Effector memory CD4-positive, alpha-beta T cell (primary cell): ENCODE measurements at regions not wholly inside any gene's neighbourhood (a gene's known extent, or its start where the extent isn't known, plus 50 kb on each side); places are given as distances from the start of the nearest gene placed in this dataset.

ENCODE experiments used
- DNase-seq, 3 donors: peaks; one replicate each; pipeline ENCODE4 v3.0.0-alpha.2; 2020
- H3K27ac ChIP-seq: 2 replicates; pipeline ENCODE4 v1.7.0; 2013; ENCODE audit warnings: mild to moderate bottlenecking, low read length, moderate library complexity; ENCODE audit not compliant: insufficient read depth, poor library complexity, severe bottlenecking
- H3K27me3 ChIP-seq: replicated peaks from 2 replicates; pipeline ENCODE4 v1.7.0; 2013; ENCODE audit warnings: mild to moderate bottlenecking, low read length; ENCODE audit not compliant: insufficient read depth, control insufficient read depth, poor library complexity, severe bottlenecking
- H3K36me3 ChIP-seq: 2 replicates; pipeline ENCODE4 v1.7.0; 2013; ENCODE audit warnings: mild to moderate bottlenecking, low read length, moderate library complexity; ENCODE audit not compliant: control insufficient read depth, insufficient read depth
- H3K4me1 ChIP-seq: 2 replicates; pipeline ENCODE4 v1.7.0; 2013; ENCODE audit warnings: low read length, mild to moderate bottlenecking; ENCODE audit not compliant: control insufficient read depth, insufficient read depth, poor library complexity, severe bottlenecking
- H3K4me3 ChIP-seq: 2 replicates; pipeline ENCODE4 v1.7.0; 2013; ENCODE audit warnings: low read length, low read depth, mild to moderate bottlenecking; ENCODE audit not compliant: insufficient read depth, poor library complexity, severe bottlenecking
- H3K9me3 ChIP-seq: 2 replicates; pipeline ENCODE4 v1.7.0; 2013; ENCODE audit warnings: mild to moderate bottlenecking, low read length, moderate library complexity; ENCODE audit not compliant: control insufficient read depth

DNA sequence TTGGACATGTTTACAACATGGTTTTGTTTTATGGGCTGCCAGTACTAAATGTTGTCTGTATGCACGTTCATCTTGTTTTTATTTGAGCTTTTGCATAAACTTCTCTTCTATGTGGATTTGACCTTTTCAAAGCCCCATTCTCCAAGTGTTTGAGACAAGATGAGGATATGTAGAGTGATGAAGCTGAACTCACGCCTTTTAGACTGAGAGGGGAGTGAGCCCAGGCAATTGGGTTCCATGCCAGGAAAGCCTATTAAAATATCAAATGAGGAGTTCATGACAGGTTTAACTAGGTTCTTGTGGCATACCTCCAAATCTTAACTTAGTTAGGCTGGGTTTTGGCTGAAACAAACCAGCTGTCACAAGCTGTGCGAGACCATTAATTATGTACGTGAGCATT is 170.4 kb upstream of the LDB2 start:
- H3K27ac ChIP-seq: no peak overlapping the region
- no peaks in the 10 kb centered on the region for H3K27me3 ChIP-seq
- no peak overlapping the region for H3K4me3 ChIP-seq
- H3K36me3 ChIP-seq: no peaks in the 10 kb centered on the region
- no peak for DNase-seq
- H3K4me1 ChIP-seq: no peaks in the 10 kb centered on the region
- H3K9me3 ChIP-seq: no peaks in the 10 kb centered on the region

DNA sequence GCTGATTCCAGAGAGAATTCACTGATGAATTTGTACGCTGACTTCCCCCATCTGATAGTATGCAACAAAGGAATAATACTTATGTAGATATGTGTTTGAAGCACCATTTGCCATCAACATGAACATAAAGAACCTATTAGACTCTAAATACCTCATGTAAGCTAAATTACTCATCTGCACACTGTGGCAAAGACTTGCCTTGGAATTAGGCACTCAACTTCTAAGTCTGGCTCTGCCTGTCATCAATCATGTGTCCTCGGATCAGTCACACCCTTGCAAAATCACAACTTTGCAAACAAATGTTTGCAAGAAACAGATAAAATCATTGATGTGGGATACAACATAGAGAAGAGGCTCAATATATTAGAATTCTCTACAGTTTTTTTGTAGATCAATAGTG is 169.9 kb upstream of the LDB2 start:
- H3K27me3 ChIP-seq: no peaks in the 10 kb centered on the region
- DNase-seq: no peak
- H3K9me3 ChIP-seq: no peaks in the 10 kb centered on the region
- no peak overlapping the region for H3K27ac ChIP-seq
- H3K4me3 ChIP-seq: no peak overlapping the region
- H3K36me3 ChIP-seq: no peaks in the 10 kb centered on the region
- no peaks in the 10 kb centered on the region for H3K4me1 ChIP-seq

DNA sequence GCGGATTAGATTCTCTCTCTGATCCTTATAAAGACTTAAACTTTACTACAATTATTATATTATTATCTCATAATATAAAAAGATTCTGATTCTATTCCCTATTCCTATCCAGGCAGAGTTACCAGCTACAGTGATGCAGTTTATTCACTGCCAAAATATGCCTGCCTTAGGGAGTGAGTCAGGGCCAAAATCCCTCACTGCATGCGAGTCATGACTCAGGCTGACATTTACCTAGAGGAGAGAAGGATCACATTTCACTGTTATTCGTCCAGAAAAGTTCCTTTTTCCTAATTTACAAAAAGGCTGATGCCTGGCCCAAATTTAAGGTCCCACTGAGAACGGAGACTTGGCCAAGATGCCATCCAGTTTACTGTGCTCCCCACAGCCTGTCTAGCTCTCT is 168.5 kb upstream of the LDB2 start:
- no peaks in the 10 kb centered on the region for H3K4me1 ChIP-seq
- DNase-seq: no peak

GRCh38 chr4:17066236-17066635 is 167.8 kb upstream of the LDB2 start:
- no peaks in the 10 kb centered on the region for H3K4me1 ChIP-seq
- H3K4me3 ChIP-seq: no peak overlapping the region
- H3K9me3 ChIP-seq: no peaks in the 10 kb centered on the region
- no peak overlapping the region for H3K27ac ChIP-seq
- DNase-seq: no peak
- H3K27me3 ChIP-seq: no peaks in the 10 kb centered on the region
- H3K36me3 ChIP-seq: no peaks in the 10 kb centered on the region

More for the DNA sequence above, 168.5 kb upstream of the LDB2 start:
- no peak overlapping the region for H3K4me3 ChIP-seq
- no peaks in the 10 kb centered on the region for H3K27me3 ChIP-seq
- H3K27ac ChIP-seq: no peak overlapping the region
- no peaks in the 10 kb centered on the region for H3K9me3 ChIP-seq
- no peaks in the 10 kb centered on the region for H3K36me3 ChIP-seq

DNA sequence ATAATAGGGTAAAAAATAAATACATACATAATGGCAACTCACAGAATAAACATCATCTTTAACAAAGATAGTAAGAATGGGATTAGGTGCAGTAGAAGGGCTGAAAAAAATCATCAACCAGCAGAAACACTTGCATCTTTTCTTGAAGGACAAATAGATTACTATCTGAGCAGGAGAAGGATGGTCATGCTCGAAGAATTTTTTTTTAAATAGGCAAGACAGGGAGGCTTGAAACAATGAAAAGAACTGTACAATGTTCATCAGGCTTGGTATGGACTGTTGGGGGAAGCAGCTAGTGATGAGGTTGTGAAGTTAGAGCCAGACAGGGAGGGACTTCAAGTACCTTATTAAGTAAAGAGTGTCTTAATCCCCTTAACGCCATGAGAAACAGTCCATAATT is 167.4 kb upstream of the LDB2 start:
- no peak for DNase-seq

GRCh38 chr4:17064959-17065358 is 166.5 kb upstream of the LDB2 start:
- Histone ChIP-seq H3K4me3 (no peak overlapping the region), H3K4me1 (no peaks in the 10 kb centered on the region), H3K27ac (no peak overlapping the region), H3K9me3 (no peaks in the 10 kb centered on the region), H3K27me3 (no peaks in the 10 kb centered on the region), H3K36me3 (no peaks in the 10 kb centered on the region)
- no peak for DNase-seq

More for the DNA sequence above, 167.4 kb upstream of the LDB2 start:
- no peaks in the 10 kb centered on the region for H3K27me3 ChIP-seq
- H3K9me3 ChIP-seq: no peaks in the 10 kb centered on the region
- no peak overlapping the region for H3K4me3 ChIP-seq
- H3K27ac ChIP-seq: no peak overlapping the region
- H3K4me1 ChIP-seq: no peaks in the 10 kb centered on the region
- H3K36me3 ChIP-seq: no peaks in the 10 kb centered on the region

GRCh38 chr4:17063888-17064287 is 165.4 kb upstream of the LDB2 start:
- no peak for DNase-seq
- H3K4me3 ChIP-seq: no peak overlapping the region
- H3K36me3 ChIP-seq: no peaks in the 10 kb centered on the region
- no peaks in the 10 kb centered on the region for H3K9me3 ChIP-seq
- H3K27ac ChIP-seq: no peak overlapping the region
- H3K27me3 ChIP-seq: no peaks in the 10 kb centered on the region
- no peaks in the 10 kb centered on the region for H3K4me1 ChIP-seq

DNA sequence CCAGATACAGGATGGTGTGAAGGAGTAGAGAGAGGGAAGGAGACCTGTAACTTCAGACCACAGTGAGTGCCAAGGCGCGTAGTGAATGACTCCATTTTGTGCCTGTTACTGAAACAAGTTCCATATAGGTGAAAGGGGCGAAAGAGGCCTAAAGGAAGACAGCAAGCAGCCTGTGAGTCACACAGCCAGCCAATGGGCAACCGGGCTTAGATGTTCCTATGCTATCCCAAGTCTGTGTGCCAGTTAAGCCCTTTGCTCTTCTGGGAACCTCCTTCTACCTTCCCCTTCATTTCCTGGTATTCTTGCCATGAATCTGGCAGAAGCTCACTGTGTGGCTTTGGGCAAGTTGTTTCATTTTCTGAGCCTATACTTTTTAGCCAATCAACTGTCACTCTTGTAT is 161.8 kb upstream of the LDB2 start:
- H3K36me3 ChIP-seq: no peaks in the 10 kb centered on the region
- no peak overlapping the region for H3K4me3 ChIP-seq
- no peaks in the 10 kb centered on the region for H3K27me3 ChIP-seq
- H3K4me1 ChIP-seq: no peaks in the 10 kb centered on the region
- no peak for DNase-seq
- H3K9me3 ChIP-seq: no peaks in the 10 kb centered on the region
- H3K27ac ChIP-seq: no peak overlapping the region

DNA sequence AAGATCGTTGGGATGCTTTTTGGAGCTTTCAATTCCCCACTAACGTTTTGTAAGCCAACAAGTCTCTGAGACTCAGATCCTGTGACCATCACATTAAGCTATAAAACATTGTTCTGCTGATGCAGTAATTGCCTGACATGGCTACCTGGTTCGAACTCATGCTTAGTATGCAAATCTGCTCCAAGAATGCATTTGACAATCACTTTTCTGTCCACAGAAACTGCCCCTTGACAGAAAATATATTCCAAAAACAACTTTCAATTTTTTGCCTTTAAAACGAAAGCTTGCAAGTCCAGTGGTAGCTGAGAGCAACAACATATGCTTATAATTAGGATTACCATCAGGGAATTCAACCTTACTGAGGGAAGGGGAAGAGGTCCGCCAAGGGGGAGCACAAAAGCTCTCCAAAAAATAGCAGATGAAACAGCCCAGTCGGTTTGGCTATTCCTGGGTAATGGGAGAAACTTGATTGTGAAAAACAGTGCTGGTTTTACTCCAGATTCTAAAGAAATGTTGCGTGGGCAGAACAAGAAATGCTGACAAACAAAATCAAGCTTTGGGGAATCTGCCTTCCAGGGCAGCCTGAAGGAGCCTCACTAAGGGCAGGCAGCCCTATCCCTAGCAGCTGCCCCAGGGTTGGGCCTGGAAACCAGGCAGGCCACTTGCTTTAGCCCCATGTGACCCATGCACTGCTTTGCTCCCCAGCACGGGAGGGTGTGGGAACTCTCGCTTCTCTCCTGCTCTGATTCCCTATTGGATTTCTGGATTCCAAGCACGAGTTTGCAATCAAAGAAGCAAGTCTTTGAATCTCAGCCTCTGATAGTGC is 160.7 kb upstream of the LDB2 start:
- no peak for DNase-seq
- H3K27me3 ChIP-seq: no peaks in the 10 kb centered on the region

DNA sequence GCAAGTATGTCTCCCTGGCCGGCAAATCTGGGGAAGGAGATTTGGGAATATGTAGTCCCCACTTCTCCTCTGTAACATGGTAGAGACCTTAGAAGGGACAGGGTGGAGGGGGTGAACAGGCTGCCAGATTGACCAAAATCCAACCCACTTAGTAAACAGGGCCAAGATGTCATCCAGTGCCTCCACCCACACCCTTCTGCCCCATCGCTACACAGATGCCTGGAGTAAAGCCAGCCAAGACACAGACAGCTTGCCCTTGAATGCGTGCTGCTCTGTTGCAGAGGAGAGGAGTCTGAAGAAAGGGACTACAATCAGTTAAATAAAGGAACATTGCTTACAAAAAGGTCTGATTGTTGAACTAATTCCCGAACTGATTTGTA is 160.1 kb upstream of the LDB2 start:
- no peak for DNase-seq

More for the DNA sequence above, 160.7 kb upstream of the LDB2 start:
- Histone ChIP-seq H3K27ac (no peak overlapping the region), H3K9me3 (no peaks in the 10 kb centered on the region), H3K36me3 (no peaks in the 10 kb centered on the region), H3K4me1 (no peaks in the 10 kb centered on the region), H3K4me3 (no peak overlapping the region)

More for the DNA sequence above, 160.1 kb upstream of the LDB2 start:
- Histone ChIP-seq H3K27ac (no peak overlapping the region), H3K27me3 (no peaks in the 10 kb centered on the region), H3K4me1 (no peaks in the 10 kb centered on the region), H3K4me3 (no peak overlapping the region), H3K9me3 (no peaks in the 10 kb centered on the region), H3K36me3 (no peaks in the 10 kb centered on the region)
